ENCODE measurements at regions not wholly inside any gene's neighbourhood (a gene's known extent, or its start where the extent isn't known, plus 50 kb on each side); places are given as distances from the start of the nearest gene placed in this dataset.

GRCh38 chr11:23429569-23429968 is 569.3 kb upstream of the CCDC179 start:
- TF ChIP-seq CTCF (IDR thresholded peaks at IDR 0.05) (no peak), POLR2A (IDR thresholded peaks at IDR 0.05) (no peak), EP300 (IDR thresholded peaks at IDR 0.05) (no peak), POLR2AphosphoS5 (IDR thresholded peaks at IDR 0.05) (no peak)

Data from stomach (tissue), 4 donors.